OCI-LY3 (cell line): ENCODE measurements at regions not wholly inside any gene's neighbourhood (a gene's known extent, or its start where the extent isn't known, plus 50 kb on each side); places are given as distances from the start of the nearest gene placed in this dataset.

Experiments
- CTCF ChIP-seq: fragments of 200-600, 300-600 bp; sonication (generic); IDR thresholded peaks from 2 replicates; pipeline ENCODE4 v1.5.1; 2014; ENCODE audit warnings: antibody characterized with exemption, low read length, low read depth
- EZH2phosphoT487 ChIP-seq: fragments of 200-600 bp; shearing (Covaris generic); IDR thresholded peaks from 2 replicates; pipeline ENCODE4 v1.6.1; 2018; ENCODE audit warnings: antibody characterized with exemption, mixed run types, low read depth

GRCh38 chr4:29459926-29460325, 1260.2 kb upstream of the PCDH7 start:
- TF ChIP-seq CTCF: no peak
- TF ChIP-seq EZH2phosphoT487: no peak
